ENCODE measurements at regions not wholly inside any gene's neighbourhood (a gene's known extent, or its start where the extent isn't known, plus 50 kb on each side); places are given as distances from the start of the nearest gene placed in this dataset.

- no peak overlapping the region for H3K4me3 ChIP-seq (replicated peaks; ENCODE audit: low read depth, low read length)
- DNase-seq (ENCODE audit: low read depth) = no peak
- no peak for TF ChIP-seq CTCF (IDR thresholded peaks at IDR 0.05; ENCODE audit: low read length, missing control alignments)
Measured at GRCh38 chr3:72436863-72437592, 411.2 kb downstream of the SHQ1 start.

GRCh38 chr3:72434296-72434695 is 413.9 kb downstream of the SHQ1 start:
- H3K4me3 ChIP-seq (replicated peaks; ENCODE audit: low read depth, low read length) = no peak overlapping the region
- TF ChIP-seq CTCF (IDR thresholded peaks at IDR 0.05; ENCODE audit: low read length, missing control alignments) = no peak
- no peak for DNase-seq (ENCODE audit: low read depth)

GRCh38 chr3:72432246-72432645 is 416.0 kb downstream of the SHQ1 start:
- no peak overlapping the region for H3K4me3 ChIP-seq (replicated peaks; ENCODE audit: low read depth, low read length)
- no peak for TF ChIP-seq CTCF (IDR thresholded peaks at IDR 0.05; ENCODE audit: low read length, missing control alignments)
- DNase-seq (ENCODE audit: low read depth) = no peak

- DNase-seq (ENCODE audit: low read depth) = no peak
- no peak for TF ChIP-seq CTCF (IDR thresholded peaks at IDR 0.05; ENCODE audit: low read length, missing control alignments)
- no peak overlapping the region for H3K4me3 ChIP-seq (replicated peaks; ENCODE audit: low read depth, low read length)
Measured at GRCh38 chr3:72429589-72430353, 418.5 kb downstream of the SHQ1 start.

- H3K4me3 ChIP-seq (replicated peaks; ENCODE audit: low read depth, low read length) = no peak overlapping the region
- TF ChIP-seq CTCF (IDR thresholded peaks at IDR 0.05; ENCODE audit: low read length, missing control alignments) = no peak
- DNase-seq (ENCODE audit: low read depth) = no peak
Measured at GRCh38 chr3:72428803-72429202, 419.4 kb downstream of the SHQ1 start.

GRCh38 chr3:72427624-72428023 is 420.6 kb downstream of the SHQ1 start:
- DNase-seq (ENCODE audit: low read depth) = no peak
- no peak overlapping the region for H3K4me3 ChIP-seq (replicated peaks; ENCODE audit: low read depth, low read length)
- no peak for TF ChIP-seq CTCF (IDR thresholded peaks at IDR 0.05; ENCODE audit: low read length, missing control alignments)

Measured in fibroblast of pulmonary artery (primary cell).